Skeletal muscle satellite cell (primary cell): ENCODE measurements at regions not wholly inside any gene's neighbourhood (a gene's known extent, or its start where the extent isn't known, plus 50 kb on each side); places are given as distances from the start of the nearest gene placed in this dataset.

ENCODE experiments used
- H3K27me3 ChIP-seq: 2 replicates; pipeline ENCODE4 v1.7.0; 2013; ENCODE audit warnings: low read length; ENCODE audit not compliant: control insufficient read depth, insufficient read depth
- H3K36me3 ChIP-seq: 2 replicates; pipeline ENCODE4 v1.7.0; 2013; ENCODE audit warnings: mild to moderate bottlenecking, control low read depth, low read length; ENCODE audit not compliant: insufficient read depth
- H3K4me1 ChIP-seq: 2 replicates; pipeline ENCODE4 v1.7.0; 2013; ENCODE audit warnings: low read length; ENCODE audit not compliant: control insufficient read depth, insufficient read depth
- H3K4me2 ChIP-seq: 2 replicates; pipeline ENCODE4 v1.7.0; 2013; ENCODE audit warnings: mild to moderate bottlenecking, low read length
- H3K4me3 ChIP-seq: 2 replicates; pipeline ENCODE4 v1.7.0; 2013; ENCODE audit warnings: low read length
- H3K9ac ChIP-seq: 2 replicates; pipeline ENCODE4 v1.7.0; 2013; ENCODE audit warnings: mild to moderate bottlenecking, low read depth, low read length, moderate library complexity
- H3K9me3 ChIP-seq: replicated peaks from 2 replicates; pipeline ENCODE4 v1.7.0; 2013; ENCODE audit warnings: mild to moderate bottlenecking, control low read depth, low read length

DNA sequence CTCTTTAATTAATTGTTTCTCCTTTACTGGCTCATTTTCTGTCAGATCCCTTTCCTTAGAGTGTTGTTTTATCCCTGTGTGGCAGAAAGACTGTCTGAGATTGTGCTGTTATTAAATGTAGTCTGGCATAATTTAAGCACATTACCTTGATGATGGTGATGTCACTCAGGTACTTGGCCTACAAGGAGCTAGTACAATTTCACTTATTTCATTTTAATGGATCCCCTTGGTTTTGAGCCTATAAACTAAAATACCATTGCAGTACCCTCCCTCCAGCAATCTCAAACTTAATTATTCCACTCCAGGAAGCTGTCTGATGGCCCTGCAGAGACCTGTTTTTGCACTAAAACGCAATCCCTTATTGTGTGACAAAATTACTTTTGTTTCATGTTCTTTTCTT is 968.6 kb downstream of the ADGRL3 start:
- H3K27me3 ChIP-seq = no peaks in the 10 kb centered on the region
- no peak overlapping the region for H3K4me2 ChIP-seq

DNA sequence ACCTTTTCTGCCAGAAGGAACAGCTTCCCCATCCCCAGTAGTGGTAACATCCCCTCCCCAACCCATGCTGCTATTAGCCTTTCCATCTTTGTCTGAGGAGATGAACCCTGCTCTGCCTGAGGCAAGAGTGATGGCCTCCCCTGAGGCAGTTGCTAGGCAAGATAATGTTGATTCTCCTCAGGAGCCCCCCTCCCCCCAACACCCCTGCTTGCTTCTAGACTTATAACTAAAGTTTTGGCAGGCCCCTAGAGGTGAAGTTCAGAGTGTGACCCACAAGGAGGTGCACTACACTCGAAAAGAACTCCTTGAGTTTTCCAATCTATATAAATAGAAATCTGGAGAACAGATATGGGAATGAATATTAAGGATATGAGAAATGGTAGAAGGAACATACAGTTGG is 962.5 kb downstream of the ADGRL3 start:
- H3K4me1 ChIP-seq = no peaks in the 10 kb centered on the region
- H3K4me3 ChIP-seq = no peak overlapping the region
- H3K36me3 ChIP-seq = no peaks in the 10 kb centered on the region
- no peaks in the 10 kb centered on the region for H3K27me3 ChIP-seq
- H3K9me3 ChIP-seq = no peaks in the 10 kb centered on the region
- H3K4me2 ChIP-seq = no peak overlapping the region
- H3K9ac ChIP-seq = no peak overlapping the region

More for the DNA sequence above, 968.6 kb downstream of the ADGRL3 start:
- Histone ChIP-seq H3K4me1 (no peaks in the 10 kb centered on the region), H3K9ac (no peak overlapping the region), H3K9me3 (no peaks in the 10 kb centered on the region), H3K36me3 (no peaks in the 10 kb centered on the region), H3K4me3 (no peak overlapping the region)

DNA sequence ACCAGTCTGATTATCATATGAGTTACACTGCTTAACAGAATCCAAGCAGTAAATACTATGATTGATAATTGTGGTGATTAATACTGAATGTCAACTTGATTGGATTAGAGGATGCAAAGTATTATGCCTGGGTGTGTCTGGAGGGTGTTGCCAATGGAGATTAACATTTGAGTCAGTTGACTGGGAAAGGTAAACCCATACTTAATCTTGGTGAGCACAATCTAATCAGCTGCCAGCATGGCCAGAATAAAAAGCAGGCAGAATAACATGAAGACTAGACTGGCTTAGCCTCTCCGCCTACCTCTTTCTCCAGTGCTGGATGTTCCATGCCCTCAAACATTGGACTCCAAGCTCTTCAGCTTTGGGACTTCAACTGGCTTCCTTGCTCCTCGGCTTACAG is 961.3 kb downstream of the ADGRL3 start:
- no peak overlapping the region for H3K4me3 ChIP-seq
- H3K4me2 ChIP-seq = no peak overlapping the region
- H3K36me3 ChIP-seq = no peaks in the 10 kb centered on the region
- H3K27me3 ChIP-seq = no peaks in the 10 kb centered on the region
- no peaks in the 10 kb centered on the region for H3K9me3 ChIP-seq
- H3K4me1 ChIP-seq = no peaks in the 10 kb centered on the region
- H3K9ac ChIP-seq = no peak overlapping the region

DNA sequence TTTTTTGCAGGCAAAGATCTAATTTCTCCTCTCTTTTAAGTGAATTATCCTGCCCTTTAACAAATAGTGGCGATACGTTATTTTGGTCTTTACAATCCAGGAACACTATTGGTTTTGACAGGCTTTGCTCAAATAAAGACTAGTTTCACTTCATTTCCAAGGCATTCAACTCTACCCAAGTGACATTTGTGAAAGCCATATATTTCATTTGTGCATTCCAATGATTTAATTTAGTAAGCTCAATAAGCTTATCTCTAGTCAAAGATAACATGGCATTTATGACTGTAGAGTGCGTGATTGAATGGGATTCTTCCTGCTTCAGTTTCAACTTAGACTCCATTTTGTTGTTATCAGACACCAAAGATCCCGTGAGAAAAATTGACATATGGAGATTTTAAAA is 959.8 kb downstream of the ADGRL3 start:
- Histone ChIP-seq H3K36me3 (no peaks in the 10 kb centered on the region), H3K4me3 (no peak overlapping the region), H3K27me3 (no peaks in the 10 kb centered on the region), H3K9ac (no peak overlapping the region), H3K4me1 (no peaks in the 10 kb centered on the region), H3K9me3 (no peaks in the 10 kb centered on the region), H3K4me2 (no peak overlapping the region)

DNA sequence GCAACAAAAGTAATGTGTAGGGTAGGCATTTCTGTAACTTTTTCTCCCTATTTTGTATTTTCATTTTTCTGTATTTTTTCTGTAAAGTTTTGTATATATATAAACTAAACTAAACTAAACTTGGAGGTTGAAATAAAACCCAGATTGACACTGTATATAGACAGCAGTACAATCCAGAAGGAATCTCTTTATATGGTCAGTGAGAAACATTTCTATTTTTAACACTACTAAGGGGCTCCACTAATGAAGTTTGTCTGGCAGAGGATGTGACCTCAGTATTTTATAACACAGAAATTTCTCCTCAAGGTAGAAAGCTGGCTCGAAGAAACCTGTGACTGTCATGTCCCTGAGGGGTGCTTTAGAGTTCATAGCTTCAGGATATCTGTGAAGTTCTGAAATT is 959.2 kb downstream of the ADGRL3 start:
- Histone ChIP-seq H3K4me1 (no peaks in the 10 kb centered on the region), H3K27me3 (no peaks in the 10 kb centered on the region), H3K4me2 (no peak overlapping the region), H3K9me3 (no peaks in the 10 kb centered on the region), H3K36me3 (no peaks in the 10 kb centered on the region), H3K4me3 (no peak overlapping the region), H3K9ac (no peak overlapping the region)

DNA sequence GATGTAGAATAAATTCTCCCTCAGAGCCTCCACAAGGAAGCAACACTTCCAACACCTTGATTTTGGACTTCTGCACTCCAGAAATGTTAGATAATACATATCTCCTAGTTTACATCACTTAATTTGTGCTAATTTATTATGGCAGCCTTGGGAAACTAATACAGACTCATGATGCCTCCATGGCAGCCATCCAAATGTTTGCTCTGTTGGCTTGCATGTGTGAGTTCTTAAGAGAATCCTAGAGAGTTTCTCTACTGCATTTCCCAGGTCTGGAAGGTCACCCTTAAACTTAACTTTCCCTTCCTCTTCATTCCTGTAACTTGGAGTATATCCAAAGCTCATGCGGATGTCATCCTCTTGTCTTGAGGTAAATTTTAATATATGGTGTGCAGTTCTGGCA is 956.1 kb downstream of the ADGRL3 start:
- no peaks in the 10 kb centered on the region for H3K4me1 ChIP-seq
- H3K27me3 ChIP-seq = no peaks in the 10 kb centered on the region
- H3K36me3 ChIP-seq = no peaks in the 10 kb centered on the region
- no peak overlapping the region for H3K4me2 ChIP-seq
- no peaks in the 10 kb centered on the region for H3K9me3 ChIP-seq
- H3K4me3 ChIP-seq = no peak overlapping the region
- H3K9ac ChIP-seq = no peak overlapping the region

DNA sequence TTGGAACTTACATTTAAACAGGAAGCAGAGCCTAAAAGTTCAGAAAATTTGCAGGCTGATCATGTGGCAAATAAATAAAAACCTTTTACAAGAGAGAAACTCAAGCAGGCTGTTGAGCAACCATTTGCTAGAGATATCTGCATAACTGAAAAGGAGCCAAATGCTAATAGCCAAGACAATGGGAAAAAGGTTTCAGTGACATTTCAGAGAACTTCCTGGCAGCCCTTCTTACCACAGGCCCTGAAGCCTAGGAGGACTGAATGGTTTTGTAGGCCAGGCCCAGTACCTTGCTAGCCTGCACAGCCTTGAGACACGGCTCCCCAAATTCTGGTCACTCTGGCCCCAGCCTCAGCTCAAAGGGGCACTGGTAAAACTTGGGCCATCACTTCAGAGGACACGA is 945.1 kb downstream of the ADGRL3 start:
- Histone ChIP-seq H3K27me3 (no peaks in the 10 kb centered on the region), H3K4me1 (no peaks in the 10 kb centered on the region), H3K4me3 (no peak overlapping the region), H3K9ac (no peak overlapping the region), H3K4me2 (no peak overlapping the region), H3K9me3 (peaks cover 2% of the 10 kb centered on the region), H3K36me3 (no peaks in the 10 kb centered on the region)

DNA sequence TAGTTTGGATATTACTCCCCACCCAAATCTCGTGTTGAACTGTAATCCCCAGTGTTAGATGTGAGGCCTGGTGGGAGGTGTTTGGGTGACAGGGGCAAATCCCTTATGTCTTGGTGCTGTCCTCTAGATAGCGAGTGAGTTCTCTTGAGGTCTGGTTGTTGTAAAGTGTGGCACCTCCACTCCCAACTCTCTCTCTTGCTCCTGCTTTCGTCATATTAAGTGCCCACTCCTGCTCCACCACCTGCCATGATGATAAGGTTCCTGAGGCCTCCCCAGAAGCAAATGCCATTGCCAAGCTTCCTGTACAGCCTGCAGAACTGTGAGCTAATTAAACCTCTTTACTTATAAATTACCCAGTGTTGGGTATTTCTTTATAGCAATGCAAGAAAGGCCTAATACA is 944.3 kb downstream of the ADGRL3 start:
- no peak overlapping the region for H3K9ac ChIP-seq
- no peaks in the 10 kb centered on the region for H3K27me3 ChIP-seq
- no peaks in the 10 kb centered on the region for H3K4me1 ChIP-seq
- H3K4me2 ChIP-seq = no peak overlapping the region
- H3K36me3 ChIP-seq = no peaks in the 10 kb centered on the region
- H3K9me3 ChIP-seq = peaks cover 2% of the 10 kb centered on the region
- no peak overlapping the region for H3K4me3 ChIP-seq

DNA sequence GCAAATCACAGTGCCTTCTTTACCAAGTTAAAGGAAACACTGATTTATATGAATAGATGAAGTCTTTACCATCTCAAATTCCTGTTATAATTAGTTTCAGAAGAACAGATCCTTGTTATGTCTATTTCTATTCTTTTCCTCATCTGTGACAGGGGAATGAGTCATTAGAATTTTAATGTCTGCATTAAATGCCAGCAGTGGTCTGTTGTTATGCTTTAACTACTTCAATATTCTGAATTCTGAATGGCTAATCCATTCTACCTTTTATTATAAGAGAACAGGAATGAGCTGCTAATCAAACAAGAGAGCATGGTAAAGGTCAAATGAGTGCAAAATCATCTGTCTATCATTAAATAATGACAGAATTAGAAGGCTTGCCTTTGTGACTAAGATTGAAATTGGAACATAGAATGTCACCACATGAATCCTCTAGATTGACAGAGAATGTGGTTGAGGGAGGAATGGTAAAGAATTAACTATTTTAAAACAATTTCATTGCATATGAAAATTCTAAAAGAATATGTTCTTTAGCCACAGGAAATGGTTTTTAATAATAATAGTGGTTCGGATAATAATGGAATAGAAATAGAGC is 935.5 kb downstream of the ADGRL3 start:
- Histone ChIP-seq H3K4me2 (no peak overlapping the region), H3K27me3 (no peaks in the 10 kb centered on the region), H3K4me1 (no peaks in the 10 kb centered on the region), H3K36me3 (no peaks in the 10 kb centered on the region), H3K9me3 (no peaks in the 10 kb centered on the region), H3K4me3 (no peak overlapping the region), H3K9ac (no peak overlapping the region)

DNA sequence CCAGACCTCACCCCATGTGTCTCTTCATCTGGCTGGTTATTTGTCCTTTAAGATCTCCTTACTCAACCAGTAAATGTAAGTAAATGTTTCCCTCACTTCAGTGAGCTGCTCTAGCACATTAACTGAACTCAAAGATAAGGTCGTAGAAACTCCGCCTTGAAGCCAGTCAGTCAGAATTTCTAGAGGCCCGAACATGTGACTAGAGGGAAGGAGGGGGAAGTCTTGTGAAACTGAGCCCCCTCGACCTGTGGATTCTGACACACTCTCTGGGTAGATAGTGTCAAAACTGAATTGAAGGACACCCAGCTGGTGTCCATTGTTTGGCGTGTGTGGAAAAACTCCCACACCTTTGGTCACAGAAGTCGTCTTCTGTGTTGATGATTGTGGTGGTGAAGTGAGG is 933.9 kb downstream of the ADGRL3 start:
- Histone ChIP-seq H3K36me3 (no peaks in the 10 kb centered on the region), H3K9ac (no peak overlapping the region), H3K4me1 (no peaks in the 10 kb centered on the region), H3K9me3 (no peaks in the 10 kb centered on the region), H3K4me2 (no peak overlapping the region), H3K4me3 (no peak overlapping the region), H3K27me3 (no peaks in the 10 kb centered on the region)

DNA sequence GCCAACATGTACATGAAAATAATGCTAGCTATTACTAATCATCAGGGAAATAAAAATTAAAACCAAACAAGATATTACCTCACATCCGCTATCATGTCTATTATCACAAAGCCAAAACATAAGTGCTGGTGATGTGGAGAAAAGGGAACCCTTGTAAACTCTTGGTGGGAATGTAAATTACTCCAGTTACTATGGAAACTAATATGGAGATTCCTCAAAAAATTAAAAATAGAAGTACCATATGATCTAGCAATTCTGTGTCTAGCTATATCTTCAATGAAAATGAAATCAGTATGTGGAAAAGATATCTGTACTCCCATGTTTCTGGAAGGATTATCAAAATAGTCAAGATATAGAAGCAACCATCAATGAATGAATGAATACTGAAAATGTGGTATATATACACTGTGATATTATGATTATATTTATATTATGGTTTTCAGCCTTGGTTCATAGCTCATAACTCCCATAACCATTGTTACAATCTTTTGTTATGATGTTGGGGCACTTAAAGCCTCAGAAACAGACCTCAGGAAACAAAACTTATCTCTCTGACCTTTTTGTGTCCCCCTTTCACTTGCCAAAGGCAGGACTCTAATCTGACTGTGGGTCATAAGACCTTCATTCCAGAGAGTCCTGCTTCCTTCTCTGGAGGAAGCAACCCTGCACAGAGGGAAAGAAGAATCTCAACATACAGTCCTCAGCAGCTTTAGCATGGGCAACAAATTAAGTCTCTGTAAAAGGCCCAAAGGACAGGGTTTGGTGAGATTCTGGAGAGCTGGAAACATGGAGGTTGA is 933.2 kb downstream of the ADGRL3 start:
- Histone ChIP-seq H3K36me3 (no peaks in the 10 kb centered on the region), H3K27me3 (no peaks in the 10 kb centered on the region), H3K4me3 (no peak overlapping the region), H3K9ac (no peak overlapping the region), H3K9me3 (no peaks in the 10 kb centered on the region), H3K4me2 (no peak overlapping the region), H3K4me1 (no peaks in the 10 kb centered on the region)

DNA sequence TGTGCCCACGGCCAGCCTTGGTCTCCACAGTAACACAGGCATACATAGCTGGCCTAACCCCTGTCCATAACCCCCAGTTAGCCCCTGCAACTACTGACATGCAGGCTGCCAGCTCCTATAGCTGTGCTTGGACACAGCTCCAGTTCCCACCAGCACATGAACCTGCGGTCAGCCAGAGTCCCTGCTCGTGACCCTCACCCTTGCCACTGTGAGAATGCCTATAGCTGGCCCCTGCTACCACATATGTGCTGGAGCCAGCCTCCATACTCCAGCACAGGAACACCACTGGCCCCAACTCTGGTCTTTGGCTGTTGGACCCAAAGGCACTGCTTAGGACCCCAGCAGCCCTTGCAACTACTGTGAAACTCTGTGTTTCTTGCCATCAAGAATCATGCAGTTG is 930.9 kb downstream of the ADGRL3 start:
- Histone ChIP-seq H3K9me3 (no peaks in the 10 kb centered on the region), H3K4me1 (no peaks in the 10 kb centered on the region), H3K4me2 (no peak overlapping the region), H3K27me3 (no peaks in the 10 kb centered on the region), H3K9ac (no peak overlapping the region), H3K36me3 (no peaks in the 10 kb centered on the region), H3K4me3 (no peak overlapping the region)
